ENCODE measurements at regions not wholly inside any gene's neighbourhood (a gene's known extent, or its start where the extent isn't known, plus 50 kb on each side); places are given as distances from the start of the nearest gene placed in this dataset.

- in situ Hi-C loops (cut with MboI) = loop anchor here (25.0 kb wide), 2 partner anchors 708 to 992 kb away; no protein-coding TSS in a partner anchor
- TF ChIP-seq, protein P1, sequence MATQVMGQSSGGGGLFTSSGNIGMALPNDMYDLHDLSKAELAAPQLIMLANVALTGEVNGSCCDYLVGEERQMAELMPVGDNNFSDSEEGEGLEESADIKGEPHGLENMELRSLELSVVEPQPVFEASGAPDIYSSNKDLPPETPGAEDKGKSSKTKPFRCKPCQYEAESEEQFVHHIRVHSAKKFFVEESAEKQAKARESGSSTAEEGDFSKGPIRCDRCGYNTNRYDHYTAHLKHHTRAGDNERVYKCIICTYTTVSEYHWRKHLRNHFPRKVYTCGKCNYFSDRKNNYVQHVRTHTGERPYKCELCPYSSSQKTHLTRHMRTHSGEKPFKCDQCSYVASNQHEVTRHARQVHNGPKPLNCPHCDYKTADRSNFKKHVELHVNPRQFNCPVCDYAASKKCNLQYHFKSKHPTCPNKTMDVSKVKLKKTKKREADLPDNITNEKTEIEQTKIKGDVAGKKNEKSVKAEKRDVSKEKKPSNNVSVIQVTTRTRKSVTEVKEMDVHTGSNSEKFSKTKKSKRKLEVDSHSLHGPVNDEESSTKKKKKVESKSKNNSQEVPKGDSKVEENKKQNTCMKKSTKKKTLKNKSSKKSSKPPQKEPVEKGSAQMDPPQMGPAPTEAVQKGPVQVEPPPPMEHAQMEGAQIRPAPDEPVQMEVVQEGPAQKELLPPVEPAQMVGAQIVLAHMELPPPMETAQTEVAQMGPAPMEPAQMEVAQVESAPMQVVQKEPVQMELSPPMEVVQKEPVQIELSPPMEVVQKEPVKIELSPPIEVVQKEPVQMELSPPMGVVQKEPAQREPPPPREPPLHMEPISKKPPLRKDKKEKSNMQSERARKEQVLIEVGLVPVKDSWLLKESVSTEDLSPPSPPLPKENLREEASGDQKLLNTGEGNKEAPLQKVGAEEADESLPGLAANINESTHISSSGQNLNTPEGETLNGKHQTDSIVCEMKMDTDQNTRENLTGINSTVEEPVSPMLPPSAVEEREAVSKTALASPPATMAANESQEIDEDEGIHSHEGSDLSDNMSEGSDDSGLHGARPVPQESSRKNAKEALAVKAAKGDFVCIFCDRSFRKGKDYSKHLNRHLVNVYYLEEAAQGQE (IDR thresholded peaks at IDR 0.05; ENCODE audit: borderline replicate concordance) = no peak; the same call in 1 of the 2 replicates
- TF ChIP-seq, protein P1 (CRISPR knock-in tag; IDR thresholded peaks at IDR 0.05; ENCODE audit: low read depth) = no peak
- no peak for TF ChIP-seq ZNF384 (IDR thresholded peaks at IDR 0.05; ENCODE audit: low read depth, low read length)
- TF ChIP-seq, protein P2, sequence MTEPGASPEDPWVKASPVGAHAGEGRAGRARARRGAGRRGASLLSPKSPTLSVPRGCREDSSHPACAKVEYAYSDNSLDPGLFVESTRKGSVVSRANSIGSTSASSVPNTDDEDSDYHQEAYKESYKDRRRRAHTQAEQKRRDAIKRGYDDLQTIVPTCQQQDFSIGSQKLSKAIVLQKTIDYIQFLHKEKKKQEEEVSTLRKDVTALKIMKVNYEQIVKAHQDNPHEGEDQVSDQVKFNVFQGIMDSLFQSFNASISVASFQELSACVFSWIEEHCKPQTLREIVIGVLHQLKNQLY (CRISPR knock-in tag; conservative IDR thresholded peaks at IDR 0.05) = no peak
- TF ChIP-seq XRCC4 (IDR thresholded peaks at IDR 0.05; ENCODE audit: extremely low read depth, insufficient read depth, insufficient read length) = no peak
- TF ChIP-seq SIN3B (IDR thresholded peaks at IDR 0.05; ENCODE audit: low read depth) = no peak
- peak; percentile 56 to 76 (median 63) for TF ChIP-seq CTCF (IDR thresholded peaks at IDR 0.05 in 2 of 3, conservative IDR thresholded peaks at IDR 0.05 in 1 of 3; ENCODE audit: insufficient read depth in 2 of 3, low read depth in 1 of 3, low read length in 3 of 3)
- peak; percentile 52; the same call in 1 of the 2 replicates for TF ChIP-seq SMC3 (conservative IDR thresholded peaks at IDR 0.05; ENCODE audit: insufficient read depth, low read depth, low read length)
- TF ChIP-seq FIP1L1 (IDR thresholded peaks at IDR 0.05; ENCODE audit: low read depth, low read length, poor library complexity, severe bottlenecking) = no peak
- no peak for TF ChIP-seq NCOA1 (IDR thresholded peaks at IDR 0.05; ENCODE audit: low read depth)
These were observed 114.9 kb upstream of the NFIB start for GRCh38 chr9:14428781-14429230.

More at GRCh38 chr9:14428781-14429230, 114.9 kb upstream of the NFIB start:
- Histone ChIP-seq H3K9me1 (ENCODE audit: control insufficient read depth, insufficient read depth, low read length) (no peaks in the 10 kb centered on the region), H3K36me3 (ENCODE audit: control insufficient read depth, insufficient read depth, low read length) (no peaks in the 10 kb centered on the region), H3K4me3 (no peak overlapping the region), H3K4me2 (ENCODE audit: insufficient read depth, low read length) (no peak overlapping the region), H2AFZ (ENCODE audit: low read depth, low read length) (peak overlapping the region; percentile 34; the same call in 1 of the 2 replicates), H3K9me3 (replicated peaks; ENCODE audit: control insufficient read depth, insufficient read depth, low read depth, low read length) (peaks cover 5% of the 10 kb centered on the region), H4K20me1 (replicated peaks; ENCODE audit: control insufficient read depth, insufficient read depth, low read length) (no peaks in the 10 kb centered on the region), H3K27ac (ENCODE audit: extremely low read depth, low read depth, low read length) (no peak overlapping the region), H3K4me1 (replicated peaks in 1 of 2; ENCODE audit: control insufficient read depth in 2 of 2, insufficient read depth in 2 of 2, low read length in 2 of 2) (peaks cover 0 to 19% of the 10 kb centered on the region in 2 experiments; a peak in 3 of 5 replicates), H3K9ac (ENCODE audit: insufficient read depth in 1 of 2, low read depth in 2 of 2, low read length in 2 of 2) (no peak overlapping the region), H3K27me3 (ENCODE audit: control insufficient read depth in 2 of 2, insufficient read depth in 2 of 2, low read length in 2 of 2) (no peaks in the 10 kb centered on the region), H3K79me2 (ENCODE audit: control insufficient read depth, insufficient read depth, low read length) (no peaks in the 10 kb centered on the region)
- no TSS peak for BruUV-seq (replicated peaks)
- ATAC-seq (peak; percentile 87), FAIRE-seq (peak; percentile 65), DNase-seq (ENCODE audit: extremely low read depth in 1 of 4, low spot score in 3 of 4) (peak; percentile 50 to 78 (median 58))
- intact Hi-C loops (cut with micrococcal nuclease) = loop anchor here (2.0 kb wide), 1 partner anchor 76 kb away; no protein-coding TSS in a partner anchor
- ChIA-PET CTCF (ENCODE audit: low intra/inter-chr PET ratio) (no interaction called here), POLR2A (no interaction called here)
- 11% methylated on average over 10 of the region's 11 CpGs for WGBS (ENCODE audit: insufficient coverage, low coverage, missing lambda C conversion rate)

Measured in K562 (cell line).